GM21360 (cell line): ENCODE measurements at regions not wholly inside any gene's neighbourhood (a gene's known extent, or its start where the extent isn't known, plus 50 kb on each side); places are given as distances from the start of the nearest gene placed in this dataset.

Source experiments
- ATAC-seq: cut with Tn5 transposase; IDR thresholded peaks from one replicate; pipeline ENCODE4 v1.9.1; 2021; ENCODE audit warnings: mild to moderate bottlenecking, moderate library complexity; ENCODE audit not compliant: unreplicated experiment

DNA sequence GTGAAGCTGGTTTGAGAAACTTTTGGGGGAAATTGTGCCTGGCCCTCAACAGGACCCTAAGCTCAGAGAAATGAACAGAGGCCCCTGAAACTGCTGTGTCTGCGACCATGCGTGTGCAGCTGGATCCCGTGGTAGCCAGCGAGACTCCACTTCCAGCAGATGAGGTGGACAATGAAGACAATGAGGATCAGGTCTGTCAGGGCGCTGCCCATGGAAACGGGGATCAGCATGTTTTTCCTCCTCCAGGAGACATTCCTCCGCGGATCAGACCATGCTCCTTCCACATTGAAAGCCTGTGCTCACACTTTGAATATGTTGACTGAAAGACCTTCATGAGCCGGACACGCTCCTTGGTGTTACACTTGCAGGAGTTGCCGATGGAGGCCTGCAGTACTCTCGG, 1439.8 kb upstream of the ALCAM start:
- no peak for ATAC-seq

GRCh38 chr3:103927896-103928295, 1438.8 kb upstream of the ALCAM start:
- no peak for ATAC-seq

- ATAC-seq = no peak
These were observed 1429.6 kb upstream of the ALCAM start for GRCh38 chr3:103937094-103937493.

- no peak for ATAC-seq
These were observed 1419.6 kb upstream of the ALCAM start for GRCh38 chr3:103947062-103947461.

DNA sequence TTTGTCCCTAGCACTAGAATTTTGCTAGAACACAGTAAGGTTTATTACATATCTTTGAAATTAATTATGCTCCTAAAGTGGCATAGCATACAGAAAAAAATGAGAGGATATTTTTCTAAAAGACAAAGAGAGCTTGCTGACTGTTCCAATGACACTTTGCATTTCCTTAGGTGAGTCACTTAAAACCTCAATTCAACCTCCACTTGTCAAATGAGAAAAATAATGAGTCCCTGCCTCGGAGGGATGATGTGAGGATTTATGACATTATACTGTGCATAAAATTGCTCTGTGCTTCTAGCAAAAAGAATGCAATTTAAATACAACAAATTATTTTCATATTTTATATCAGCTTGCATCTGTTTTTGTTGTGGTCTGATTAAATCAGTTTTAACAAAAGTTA, 1417.0 kb upstream of the ALCAM start:
- no peak for ATAC-seq

- ATAC-seq = no peak
These were observed 1416.0 kb upstream of the ALCAM start for GRCh38 chr3:103950676-103951075.

GRCh38 chr3:103953796-103954195, 1412.9 kb upstream of the ALCAM start:
- no peak for ATAC-seq

GRCh38 chr3:103960819-103961218, 1405.9 kb upstream of the ALCAM start:
- no peak for ATAC-seq

- ATAC-seq = no peak
These were observed 1403.1 kb upstream of the ALCAM start for GRCh38 chr3:103963599-103963998.

GRCh38 chr3:103965764-103966163, 1400.9 kb upstream of the ALCAM start:
- ATAC-seq = no peak

DNA sequence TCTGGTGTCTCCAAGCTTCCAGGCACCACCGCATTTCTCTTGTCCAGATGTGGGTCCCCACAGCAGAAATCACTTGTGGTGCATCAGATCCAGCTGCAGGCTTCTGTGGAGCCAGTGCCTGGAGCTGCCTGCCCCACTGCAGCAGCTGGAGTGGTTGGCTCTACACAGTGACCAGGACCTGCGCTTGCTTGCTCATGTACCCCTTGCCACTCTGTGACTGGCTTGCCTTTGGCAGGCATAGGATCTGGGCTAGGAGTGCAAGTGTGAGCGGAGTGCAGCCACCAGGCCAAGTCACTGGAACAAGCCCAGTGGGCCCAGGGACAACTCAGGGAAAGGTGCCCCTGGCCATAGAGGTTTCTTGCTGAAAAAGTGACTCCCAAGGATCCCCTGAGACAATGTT, 1400.0 kb upstream of the ALCAM start:
- ATAC-seq = no peak

DNA sequence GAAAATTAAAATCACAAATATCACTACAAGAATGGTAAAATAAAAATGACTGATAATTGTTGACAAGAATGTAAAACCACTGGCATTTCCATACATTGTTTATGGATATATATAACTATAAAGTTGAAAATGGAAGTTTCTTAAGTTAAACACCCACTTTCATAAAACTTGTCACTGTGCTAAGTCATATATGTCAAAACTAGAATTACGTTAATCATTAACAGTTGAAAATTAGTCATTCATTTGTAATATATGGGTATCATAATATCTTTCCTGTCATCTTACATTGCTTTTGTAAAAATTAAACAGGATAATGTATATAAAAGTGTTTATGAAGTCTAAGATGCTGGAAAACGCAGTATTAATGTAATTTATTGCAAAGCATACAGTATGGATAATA, 1398.6 kb upstream of the ALCAM start:
- no peak for ATAC-seq

GRCh38 chr3:103968751-103969150, 1398.0 kb upstream of the ALCAM start:
- no peak for ATAC-seq

- ATAC-seq = no peak
These were observed 1389.8 kb upstream of the ALCAM start for GRCh38 chr3:103976931-103977339.

GRCh38 chr3:103977417-103977816, 1389.3 kb upstream of the ALCAM start:
- ATAC-seq = no peak

DNA sequence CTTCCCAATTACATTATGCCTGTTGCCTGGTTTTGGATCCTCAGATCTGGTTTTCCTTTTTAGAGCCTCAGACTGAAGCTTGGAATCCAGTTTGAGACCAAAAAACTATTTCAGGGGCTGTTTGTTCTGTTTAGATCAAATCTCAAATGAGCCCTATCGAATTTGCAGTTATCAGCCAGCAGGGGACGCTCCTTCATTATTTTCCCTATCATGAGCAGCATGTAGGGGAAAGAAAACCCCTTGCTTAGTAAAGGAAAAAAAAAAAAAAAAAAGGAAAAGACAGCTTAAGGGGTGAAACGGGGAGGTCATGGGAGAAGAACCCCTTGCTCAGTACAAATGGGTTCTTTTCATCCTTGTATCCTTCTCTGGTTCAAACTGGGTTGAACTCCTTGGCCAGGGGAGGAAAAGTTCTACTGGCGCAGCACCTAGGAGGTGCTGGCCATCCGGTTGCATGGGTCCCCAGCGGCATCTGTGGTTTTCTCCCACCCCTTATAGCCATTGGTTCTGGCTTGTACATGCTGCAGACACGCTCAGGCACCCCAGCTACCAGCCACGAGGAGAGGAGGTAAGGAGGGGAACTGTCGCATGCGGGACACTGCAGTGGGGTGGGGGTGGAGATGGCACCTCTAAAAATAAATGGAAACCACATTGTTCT, 1375.1 kb upstream of the ALCAM start:
- ATAC-seq = no peak

GRCh38 chr3:103992469-103992868, 1374.2 kb upstream of the ALCAM start:
- no peak for ATAC-seq

DNA sequence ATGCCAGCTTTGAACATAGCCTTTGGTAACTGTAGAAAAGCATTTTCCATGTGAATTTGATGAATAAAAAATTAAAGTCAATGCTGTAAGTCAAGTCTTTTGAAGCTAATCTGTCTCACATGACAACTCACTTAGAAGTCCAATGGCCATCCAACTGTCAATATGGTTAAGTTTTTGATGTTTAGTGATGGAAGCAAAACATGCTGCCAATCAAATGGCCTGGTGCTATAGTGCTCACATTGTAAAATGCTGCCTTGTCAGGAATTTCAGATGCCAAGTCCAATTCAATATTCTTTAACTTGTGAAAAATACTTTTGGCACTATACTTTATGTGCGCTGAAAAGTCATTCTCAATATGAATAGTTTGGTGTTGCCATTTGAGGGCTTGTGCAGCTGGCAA, 1361.8 kb upstream of the ALCAM start:
- no peak for ATAC-seq

DNA sequence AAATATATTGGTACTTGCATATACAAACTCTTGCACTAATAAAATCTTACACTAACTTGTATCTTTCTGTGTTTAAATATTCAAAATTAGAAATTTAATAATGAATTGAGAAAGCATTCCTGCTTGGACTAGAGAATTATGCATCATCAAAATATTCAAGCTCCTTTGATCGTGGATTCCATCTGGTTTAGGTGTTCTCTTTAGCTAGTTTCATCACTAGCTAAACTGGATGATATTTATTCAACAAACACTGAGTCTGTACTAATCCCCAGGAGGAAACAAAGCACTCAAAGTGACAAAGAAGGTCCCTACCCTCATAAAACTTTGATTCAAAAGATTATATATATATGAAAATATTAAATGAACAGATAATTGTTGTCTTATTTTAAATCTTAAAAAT, 1360.9 kb upstream of the ALCAM start:
- ATAC-seq = no peak

- no peak for ATAC-seq
These were observed 1348.2 kb upstream of the ALCAM start for GRCh38 chr3:104018541-104018940.

DNA sequence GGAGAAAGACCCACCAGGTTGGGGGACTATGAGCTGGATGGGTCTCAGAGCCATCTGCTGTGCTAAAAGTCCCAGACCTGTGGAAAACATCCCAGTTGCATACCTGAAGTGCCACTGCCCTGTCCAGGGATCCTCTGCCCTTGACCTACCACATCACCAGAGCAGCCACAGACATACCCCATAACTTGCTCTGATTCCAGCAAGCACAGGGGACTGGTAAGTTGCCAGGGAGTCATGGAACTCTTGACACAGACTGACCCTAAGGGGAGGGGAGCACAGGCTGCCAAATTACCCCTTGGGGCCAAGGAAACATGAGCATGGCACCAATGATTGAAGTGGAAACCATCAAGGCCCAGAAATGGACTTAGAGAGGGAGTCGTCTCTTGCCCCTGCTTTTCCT, 1335.1 kb upstream of the ALCAM start:
- no peak for ATAC-seq

DNA sequence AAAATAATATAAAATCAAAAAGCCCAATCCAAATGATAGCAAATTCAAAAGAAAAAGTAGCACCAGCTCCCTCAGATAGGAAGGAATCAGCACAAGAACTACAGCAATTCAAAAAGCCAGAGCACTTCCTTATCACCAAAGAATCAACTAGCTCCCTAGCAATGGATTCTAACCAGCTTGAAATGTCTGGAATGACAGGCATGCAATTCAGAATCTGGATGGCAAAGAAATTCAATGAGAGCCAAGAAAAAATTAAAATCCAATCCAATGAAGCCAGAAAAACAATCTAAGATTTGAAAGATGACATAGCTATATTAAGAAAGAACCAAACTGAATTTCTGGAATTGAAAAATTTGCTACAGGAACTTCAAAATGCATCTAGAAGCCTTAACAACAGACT, 1334.4 kb upstream of the ALCAM start:
- ATAC-seq = no peak

DNA sequence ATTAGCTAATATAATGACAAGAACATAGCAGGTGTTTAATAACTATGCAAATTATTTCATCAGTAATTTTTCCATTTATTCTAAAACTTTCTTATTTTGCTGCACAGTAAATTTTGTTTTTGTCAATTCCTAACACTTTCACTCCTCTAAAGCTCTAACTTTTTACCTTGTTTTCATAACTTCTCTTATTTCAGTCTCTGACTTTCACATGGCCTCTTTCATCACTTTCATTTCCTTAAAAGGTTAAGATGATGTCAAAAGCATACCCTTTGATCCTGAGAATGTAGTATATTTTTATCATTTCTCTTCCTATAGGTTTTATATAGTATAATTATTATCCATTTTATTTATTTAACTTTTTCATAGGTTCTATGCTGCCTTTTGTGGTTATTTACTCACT, 1325.8 kb upstream of the ALCAM start:
- ATAC-seq = no peak
